K562 (cell line): ENCODE measurements at regions not wholly inside any gene's neighbourhood (a gene's known extent, or its start where the extent isn't known, plus 50 kb on each side); places are given as distances from the start of the nearest gene placed in this dataset.

Source experiments
- ATAC-seq: fragments of 200-7000 bp; cut with Tn5 transposase; 3 replicates; pipeline ENCODE4 v1.9.1; 2020; ENCODE audit warnings: moderate library complexity
- BruUV-seq: library from RNA; stranded (reverse); fragments of 400-500 nt; replicated peaks from 2 replicates; lab custom pipeline; 2021; lab: Mats Ljungman, UMichigan
- CTCF ChIA-PET: fragments of 300-600 bp; formaldehyde crosslinking; extraction: SDS; loops from one replicate; lab custom pipeline; 2021; ENCODE audit warnings: low intra/inter-chr PET ratio; lab: Yijun Ruan, JAX
- POLR2A ChIA-PET: fragments of 300-600, 350-650 bp; sonication (Branson Sonifier 250); formaldehyde crosslinking; extraction: SDS; loops from one replicate; lab custom pipeline; 2021; ENCODE audit warnings: antibody characterized with exemption, inconsistent platforms; lab: Yijun Ruan, JAX
- DNase-seq, 4 experiments: peaks; one replicate each; pipeline versions ENCODE4 v3.0.0 to v3.0.0-alpha.2; 2011 to 2018; ENCODE audit warnings: low spot score in 3 of 4, mixed read lengths in 3 of 4; ENCODE audit errors: extremely low read depth in 1 of 4
- FAIRE-seq: peaks from 2 replicates; lab custom pipeline; 2011; peaks lifted over from hg19 to GRCh38; lab: Jason Lieb, UNC
- H2AFZ ChIP-seq: 2 replicates; pipeline ENCODE4 v1.6.0; 2011; ENCODE audit warnings: low read depth, low read length, control low read depth, inconsistent platforms
- H3K27ac ChIP-seq: fragments of 200-600 bp; 3 replicates; pipeline ENCODE4 v1.8.0; 2011; ENCODE audit warnings: low read depth, mild to moderate bottlenecking, control low read depth, inconsistent platforms, low read length, moderate library complexity, mixed read lengths; ENCODE audit errors: extremely low read depth
- H3K27me3 ChIP-seq, 2 experiments: fragments of 300-600 bp in 1 of 2; 2 replicates in 1 of 2; 3 replicates in 1 of 2; pipeline versions ENCODE4 v1.6.0 to v1.8.0; 2011; ENCODE audit warnings: inconsistent platforms in 2 of 2, low read length in 2 of 2, mild to moderate bottlenecking in 1 of 2, mixed read lengths in 1 of 2, moderate library complexity in 1 of 2; ENCODE audit not compliant: control insufficient read depth in 2 of 2, insufficient read depth in 2 of 2
- H3K36me3 ChIP-seq: fragments of 300-600 bp; 3 replicates; pipeline ENCODE4 v1.8.0; 2011; ENCODE audit warnings: mild to moderate bottlenecking, low read length, inconsistent platforms; ENCODE audit not compliant: control insufficient read depth, insufficient read depth
- H3K4me1 ChIP-seq, 2 experiments: fragments of 200-600 bp in 1 of 2; replicated peaks in 1 of 2; 2 replicates in 1 of 2; 3 replicates in 1 of 2; pipeline versions ENCODE4 v1.5.1 to v1.8.0; 2011; ENCODE audit warnings: inconsistent platforms in 2 of 2, low read length in 2 of 2, mild to moderate bottlenecking in 1 of 2, mixed read lengths in 1 of 2, moderate library complexity in 1 of 2; ENCODE audit not compliant: control insufficient read depth in 2 of 2, insufficient read depth in 2 of 2
- H3K4me2 ChIP-seq: 2 replicates; pipeline ENCODE4 v1.6.1; 2011; ENCODE audit warnings: low read length, control low read depth, inconsistent platforms, mixed read lengths; ENCODE audit not compliant: insufficient read depth
- H3K4me3 ChIP-seq: fragments of 200-600 bp; sonication (generic), shearing (Covaris generic); 2 replicates; pipeline ENCODE4 v1.5.1; 2016; ENCODE audit warnings: control low read depth, inconsistent platforms
- H3K79me2 ChIP-seq: fragments of 200-600 bp; 3 replicates; pipeline ENCODE4 v1.8.0; 2011; ENCODE audit warnings: low read length, inconsistent platforms; ENCODE audit not compliant: control insufficient read depth, insufficient read depth
- H3K9ac ChIP-seq, 2 experiments: 2 replicates each; pipeline versions ENCODE4 v1.6.0 to v1.6.1; 2011; ENCODE audit warnings: low read depth in 2 of 2, low read length in 2 of 2, control low read depth in 1 of 2, inconsistent platforms in 1 of 2, mild to moderate bottlenecking in 1 of 2, mixed read lengths in 1 of 2; ENCODE audit not compliant: insufficient read depth in 1 of 2
- H3K9me1 ChIP-seq: one replicate; pipeline ENCODE4 v1.6.0; 2011; ENCODE audit warnings: inconsistent platforms, mild to moderate bottlenecking, low read length, moderate library complexity; ENCODE audit not compliant: control insufficient read depth, insufficient read depth
- H3K9me3 ChIP-seq: replicated peaks from 2 replicates; pipeline ENCODE4 v1.5.1; 2011; ENCODE audit warnings: low read depth, low read length, inconsistent platforms; ENCODE audit not compliant: control insufficient read depth, insufficient read depth
- H4K20me1 ChIP-seq: replicated peaks from 2 replicates; pipeline ENCODE4 v1.6.1; 2011; ENCODE audit warnings: low read length, inconsistent platforms, mixed read lengths; ENCODE audit not compliant: control insufficient read depth, insufficient read depth
- JUND ChIP-seq, 2 experiments: IDR thresholded peaks; 2 replicates in 1 of 2; 3 replicates in 1 of 2; pipeline ENCODE4 v1.6.1; 2011; ENCODE audit warnings: borderline replicate concordance in 2 of 2, low read depth in 2 of 2, low read length in 2 of 2, improper control_type of control experiment in 1 of 2, missing biosample characterization in 1 of 2, missing genetic modification characterization in 1 of 2, missing genetic modification reagents in 1 of 2
- MYBL2 ChIP-seq, 2 experiments: fragments of 450-650 bp in 1 of 2; sonication (generic) in 1 of 2; formaldehyde crosslinking in 1 of 2; IDR thresholded peaks; 2 replicates each; pipeline versions ENCODE4 v1.6.1 to v1.8.1; 2017 to 2022; ENCODE audit warnings: borderline replicate concordance in 1 of 2, inconsistent platforms in 1 of 2, low read depth in 1 of 2, mild to moderate bottlenecking in 1 of 2, missing genetic modification reagents in 1 of 2, moderate library complexity in 1 of 2
- RBM14 ChIP-seq: fragments of 200-400 bp; formaldehyde crosslinking; IDR thresholded peaks from 2 replicates; pipeline ENCODE4 v1.6.1; 2018; ENCODE audit warnings: low read depth, mild to moderate bottlenecking, low read length, moderate library complexity, borderline replicate concordance; ENCODE audit not compliant: insufficient read depth
- SMAD4 ChIP-seq: fragments of 250-450 bp; sonication (Bioruptor Pico); conservative IDR thresholded peaks from 2 replicates; pipeline ENCODE4 v1.8.0; 2021; ENCODE audit warnings: inconsistent platforms, mild to moderate bottlenecking, moderate library complexity
- ZBTB8A ChIP-seq: fragments of 450-650 bp; IDR thresholded peaks from 2 replicates; pipeline ENCODE4 v1.6.1; 2018; ENCODE audit warnings: mild to moderate bottlenecking, moderate library complexity; ENCODE audit not compliant: partially characterized antibody
- WGBS: fragments of 100-300 bp; shearing (Covaris generic); methylation state at CpG from one replicate; pipeline ENCODE4 v1.1.6; 2016; ENCODE audit warnings: low coverage, mixed read lengths; ENCODE audit not compliant: insufficient coverage; ENCODE audit errors: missing lambda C conversion rate; 5-methylcytosine and 5-hydroxymethylcytosine counted together
- in situ Hi-C: fragments of 300-500 bp; cut with MboI; formaldehyde crosslinking; loops from 4 replicates; pipeline ENCODE4 v1.15.0; 2018; ENCODE audit warnings: inconsistent platforms, mixed read lengths
- intact Hi-C: fragments of 100-400 bp; cut with micrococcal nuclease; formaldehyde crosslinking; loops from 2 replicates; pipeline ENCODE4 v1.14.2; 2022

- intact Hi-C loops = no loop called here
- FAIRE-seq = peak; percentile 40
- no peak overlapping the region for H3K27ac ChIP-seq
- POLR2A ChIA-PET = interaction anchor here (1.1 to 1.4 kb wide), 2 partner anchors 9 to 14 kb away, joined by 4 read pairs; no protein-coding TSS in a partner anchor
- no peaks in the 10 kb centered on the region for H3K9me3 ChIP-seq
- H3K9ac ChIP-seq = no peak overlapping the region
- CTCF ChIA-PET = no interaction called here
- ATAC-seq = peak; percentile 34
- DNase-seq = peak in 1 of 4 experiments; percentile 21
- in situ Hi-C loops = no loop called here
- no peaks in the 10 kb centered on the region for H3K27me3 ChIP-seq
- H2AFZ ChIP-seq = no peak overlapping the region
- H3K9me1 ChIP-seq = peaks cover 5% of the 10 kb centered on the region
- H3K36me3 ChIP-seq = peaks cover 8% of the 10 kb centered on the region; the same call in 1 of the 3 replicates
- BruUV-seq = no TSS peak
- no peak overlapping the region for H3K4me2 ChIP-seq
- H3K4me1 ChIP-seq = peaks cover 4 to 13% of the 10 kb centered on the region in 2 experiments; a peak in 4 of 5 replicates
- TF ChIP-seq MYBL2 (IDR thresholded peaks at IDR 0.05; ENCODE audit: low read depth) (no peak), MYBL2 (CRISPR knock-in tag; IDR thresholded peaks at IDR 0.05; ENCODE audit: borderline replicate concordance) (no peak), ZBTB8A (no peak), JUND (IDR thresholded peaks at IDR 0.05; ENCODE audit: borderline replicate concordance, low read depth, low read length) (peak; percentile 34; the same call in 1 of the 2 replicates), JUND (tag; IDR thresholded peaks at IDR 0.05; ENCODE audit: borderline replicate concordance, low read depth, low read length) (no peak), SMAD4 (CRISPR knock-in tag) (no peak), RBM14 (no peak)
- peaks cover 50% of the 10 kb centered on the region for H4K20me1 ChIP-seq
- 71% methylated on average over 1 of the region's 2 CpGs for WGBS
- no peak overlapping the region for H3K4me3 ChIP-seq
- H3K79me2 ChIP-seq = peaks cover 99% of the 10 kb centered on the region
These were observed 447.2 kb downstream of the SHQ1 start for GRCh38 chr3:72401005-72401545.
